B cell (primary cell): ENCODE measurements at regions not wholly inside any gene's neighbourhood (a gene's known extent, or its start where the extent isn't known, plus 50 kb on each side); places are given as distances from the start of the nearest gene placed in this dataset.

Experiments
- ATAC-seq: fragments of 200-7000 bp; cut with Tn5 transposase; one replicate; pipeline ENCODE4 v1.10.0; 2021; ENCODE audit warnings: low read depth, mild to moderate bottlenecking, moderate number of reproducible peaks, moderate library complexity
- CTCF ChIA-PET: fragments of 350-600 bp; sonication (Branson Sonifier 250); formaldehyde crosslinking; loops from one replicate; lab custom pipeline; 2021; ENCODE audit warnings: antibody characterized with exemption, inconsistent platforms; lab: Charles Lee
- POLR2A ChIA-PET: fragments of 350-600 bp; sonication (Branson Sonifier 250); formaldehyde crosslinking; loops from one replicate; lab custom pipeline; 2021; ENCODE audit warnings: antibody characterized with exemption; lab: Charles Lee
- DNase-seq: peaks from one replicate; pipeline ENCODE4 v3.0.0; 2013
- H2AFZ ChIP-seq: 2 replicates; pipeline ENCODE4 v1.6.1; 2012; ENCODE audit warnings: mild to moderate bottlenecking, low read depth, low read length; ENCODE audit not compliant: insufficient read depth, poor library complexity, severe bottlenecking
- H3K27ac ChIP-seq, 2 donors: 1 replicate in 1 of 2; 2 replicates in 1 of 2; pipeline ENCODE4 v1.5.1; 2012 to 2013; ENCODE audit warnings: low read length in 2 of 2, mild to moderate bottlenecking in 2 of 2, moderate library complexity in 1 of 2
- H3K27me3 ChIP-seq, 4 experiments: fragments of 200-600 bp in 1 of 4; sonication (generic) in 1 of 4; replicated peaks in 1 of 4; 1 replicate in 2 of 4; 2 replicates in 2 of 4; pipeline versions ENCODE4 v1.6.1 to v1.7.0; 2013 to 2016; ENCODE audit warnings: low read length in 3 of 4, mild to moderate bottlenecking in 2 of 4, mixed read lengths in 1 of 4, moderate library complexity in 1 of 4; ENCODE audit not compliant: insufficient read depth in 4 of 4, control insufficient read depth in 3 of 4; ENCODE audit errors: control extremely low read depth in 1 of 4
- H3K36me3 ChIP-seq, 2 experiments: replicated peaks in 1 of 2; 1 replicate in 1 of 2; 2 replicates in 1 of 2; pipeline versions ENCODE4 v1.6.1 to v1.7.1; 2013; ENCODE audit warnings: low read length in 1 of 2; ENCODE audit not compliant: insufficient read depth in 2 of 2, control insufficient read depth in 1 of 2; ENCODE audit errors: control extremely low read depth in 1 of 2, extremely low read depth in 1 of 2
- H3K4me1 ChIP-seq, 2 donors: fragments of 200-600 bp in 1 of 2; sonication (generic) in 1 of 2; 1 replicate in 1 of 2; 2 replicates in 1 of 2; pipeline versions ENCODE4 v1.5.1 to v1.6.1; 2013 to 2017; ENCODE audit warnings: low read length in 2 of 2; ENCODE audit not compliant: control insufficient read depth in 2 of 2, insufficient read depth in 2 of 2
- H3K4me2 ChIP-seq: replicated peaks from 2 replicates; pipeline ENCODE3; 2012; ENCODE audit warnings: mild to moderate bottlenecking, low read depth, low read length; ENCODE audit not compliant: poor library complexity, severe bottlenecking
- H3K4me3 ChIP-seq, 5 experiments: fragments of 200-600 bp in 1 of 5; sonication (generic) in 1 of 5; 1 replicate in 3 of 5; 2 replicates in 2 of 5; pipeline versions ENCODE4 v1.5.1 to v1.7.0; 2011 to 2016; ENCODE audit warnings: low read length in 4 of 5, mild to moderate bottlenecking in 4 of 5, low read depth in 2 of 5, control low read depth in 1 of 5, moderate library complexity in 1 of 5; ENCODE audit not compliant: insufficient read depth in 1 of 5; ENCODE audit errors: control extremely low read depth in 1 of 5, extremely low read depth in 1 of 5
- H3K79me2 ChIP-seq: fragments of 200-600 bp; sonication (generic); one replicate; pipeline ENCODE4 v1.6.0; 2016; ENCODE audit warnings: low read length; ENCODE audit not compliant: control insufficient read depth, insufficient read depth
- H3K9ac ChIP-seq: fragments of 200-600 bp; sonication (generic); 2 replicates; pipeline ENCODE4 v1.6.1; 2017; ENCODE audit warnings: mild to moderate bottlenecking, low read length, moderate library complexity
- H3K9me3 ChIP-seq, 3 donors: one replicate each; pipeline versions ENCODE4 v1.6.1 to v1.7.1; 2013; ENCODE audit warnings: low read length in 2 of 3; ENCODE audit not compliant: control insufficient read depth in 2 of 3, insufficient read depth in 1 of 3; ENCODE audit errors: control extremely low read depth in 1 of 3
- H4K20me1 ChIP-seq: 2 replicates; pipeline ENCODE4 v1.6.0; 2012; ENCODE audit warnings: mild to moderate bottlenecking, low read length; ENCODE audit not compliant: insufficient read depth, control insufficient read depth, poor library complexity, severe bottlenecking
- H3K27ac Mint-ChIP-seq: one replicate; pipeline ENCODE4 v1.8.0; 2021; ENCODE audit warnings: mixed read lengths
- H3K27me3 Mint-ChIP-seq: one replicate; pipeline ENCODE4 v1.8.0; 2021; ENCODE audit warnings: mixed read lengths
- H3K4me1 Mint-ChIP-seq: one replicate; pipeline ENCODE4 v1.8.0; 2021; ENCODE audit warnings: mixed read lengths
- H3K4me3 Mint-ChIP-seq: one replicate; pipeline ENCODE4 v1.8.0; 2021; ENCODE audit warnings: mixed read lengths
- H3K9me3 Mint-ChIP-seq: one replicate; pipeline ENCODE4 v1.8.0; 2022; ENCODE audit warnings: mixed read lengths; ENCODE audit not compliant: insufficient read depth
- CTCF ChIP-seq: fragments of 200-600 bp; IDR thresholded peaks from one replicate; pipeline ENCODE4 v1.8.0; 2022; ENCODE audit warnings: antibody characterized with exemption, mild to moderate bottlenecking
- EZH2 ChIP-seq: IDR thresholded peaks from 2 replicates; pipeline ENCODE4 v1.6.1; 2012; ENCODE audit warnings: borderline replicate concordance, low read depth, mild to moderate bottlenecking, moderate library complexity, low read length; ENCODE audit not compliant: insufficient read depth, poor library complexity, severe bottlenecking
- WGBS: methylation state at CpG from one replicate; pipeline ENCODE4 v1.1.5; 2013; ENCODE audit warnings: missing lambda C conversion rate; ENCODE audit not compliant: insufficient coverage; 5-methylcytosine and 5-hydroxymethylcytosine counted together
- intact Hi-C: fragments of 100-400 bp; cut with micrococcal nuclease; formaldehyde crosslinking; loops from one replicate; pipeline ENCODE4 v1.10.0; 2022

DNA sequence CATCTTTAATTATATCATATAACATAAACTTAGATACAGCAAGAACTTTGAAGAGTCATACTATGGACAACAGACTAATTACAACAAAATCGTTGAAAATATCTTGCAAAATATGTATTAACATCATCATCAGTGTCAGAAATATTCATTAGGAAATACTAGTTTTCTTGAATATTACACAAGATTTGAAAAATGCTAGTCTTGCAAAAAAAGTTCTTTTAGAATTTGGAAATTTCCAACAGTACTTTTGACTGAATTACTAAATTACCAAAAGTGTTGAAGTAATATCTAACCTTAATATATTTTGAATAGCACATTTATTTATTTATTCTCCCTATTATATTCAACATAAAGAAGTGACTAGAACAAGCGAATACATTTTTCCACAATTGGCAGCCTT is 1224.8 kb upstream of the EYS start:
- Histone ChIP-seq H3K79me2 (no peaks in the 10 kb centered on the region), H3K36me3 (no peaks in the 10 kb centered on the region), H3K4me2 (no peak overlapping the region), H2AFZ (no peak overlapping the region), H3K27me3 (no peaks in the 10 kb centered on the region), H3K27ac (no peak overlapping the region), H3K4me3 (no peak overlapping the region), H3K9ac (no peak overlapping the region), H3K9me3 (peaks cover 0 to 17% (median 3%) of the 10 kb centered on the region in 3 donors), H3K4me1 (no peaks in the 10 kb centered on the region), H4K20me1 (no peaks in the 10 kb centered on the region)
- peaks cover 10% of the 10 kb centered on the region for H3K9me3 Mint-ChIP-seq
- H3K4me1 Mint-ChIP-seq = no peaks in the 10 kb centered on the region
- H3K27ac Mint-ChIP-seq = no peak overlapping the region
- intact Hi-C loops = no loop called here
- ATAC-seq (no peak), DNase-seq (no peak)
- no peak overlapping the region for H3K4me3 Mint-ChIP-seq
- TF ChIP-seq EZH2 (no peak), CTCF (no peak)
- no CpG with 5 or more reads among the region's 2 CpGs for WGBS
- CTCF ChIA-PET = no interaction called here
- POLR2A ChIA-PET = no interaction called here
- no peaks in the 10 kb centered on the region for H3K27me3 Mint-ChIP-seq

GRCh38 chr6:66930559-66931290 is 1223.7 kb upstream of the EYS start:
- Histone ChIP-seq H3K36me3 (no peaks in the 10 kb centered on the region), H3K9me3 (peaks cover 0 to 7% (median 6%) of the 10 kb centered on the region in 3 donors), H2AFZ (no peak overlapping the region), H3K4me1 (no peaks in the 10 kb centered on the region), H3K27ac (no peak overlapping the region), H3K9ac (no peak overlapping the region), H3K4me3 (no peak overlapping the region), H4K20me1 (no peaks in the 10 kb centered on the region), H3K79me2 (no peaks in the 10 kb centered on the region), H3K27me3 (no peaks in the 10 kb centered on the region), H3K4me2 (no peak overlapping the region)
- Mint-ChIP-seq H3K27me3 (no peaks in the 10 kb centered on the region), H3K9me3 (peaks cover 10% of the 10 kb centered on the region), H3K4me1 (no peaks in the 10 kb centered on the region), H3K4me3 (no peak overlapping the region), H3K27ac (no peak overlapping the region)
- CTCF ChIA-PET = no interaction called here
- no peak for DNase-seq
- TF ChIP-seq EZH2 (no peak), CTCF (no peak)
- POLR2A ChIA-PET = no interaction called here
- intact Hi-C loops = no loop called here
- no CpG with 5 or more reads among the region's 2 CpGs for WGBS
- no peak for ATAC-seq
